A673 (cell line): ENCODE measurements at regions not wholly inside any gene's neighbourhood (a gene's known extent, or its start where the extent isn't known, plus 50 kb on each side); places are given as distances from the start of the nearest gene placed in this dataset.

Source experiments
- BruUV-seq: library from RNA; stranded (reverse); fragments of 400-500 nt; replicated peaks from 2 replicates; lab custom pipeline; 2021; lab: Mats Ljungman, UMichigan
- CTCF ChIA-PET: fragments of 300-600 bp; sonication (Branson Sonifier 250); formaldehyde crosslinking; loops from one replicate; lab custom pipeline; 2022; ENCODE audit warnings: antibody characterized with exemption; lab: Charles Lee
- POLR2A ChIA-PET: fragments of 300-600 bp; sonication (Branson Sonifier 250); formaldehyde crosslinking; loops from one replicate; lab custom pipeline; 2022; ENCODE audit warnings: antibody characterized with exemption; ENCODE audit not compliant: low non-redundant PET; lab: Charles Lee
- DNase-seq: peaks from one replicate; pipeline ENCODE4 v3.0.0-alpha.2; 2015; ENCODE audit warnings: low spot score
- H3K27ac ChIP-seq: fragments of 200-600 bp; sonication (generic); 2 replicates; pipeline ENCODE4 v1.5.1; 2016; ENCODE audit warnings: mixed run types, low read depth, mild to moderate bottlenecking, mixed read lengths, antibody characterized with exemption, low read length; ENCODE audit not compliant: poor library complexity, severe bottlenecking
- H3K27me3 ChIP-seq: fragments of 200-600 bp; sonication (generic); replicated peaks from 2 replicates; pipeline ENCODE4 v1.6.1; 2017; ENCODE audit warnings: mixed run types, low read depth, mild to moderate bottlenecking, mixed read lengths, antibody characterized with exemption, low read length; ENCODE audit not compliant: insufficient read depth, poor library complexity
- H3K36me3 ChIP-seq: fragments of 200-600 bp; sonication (generic); 2 replicates; pipeline ENCODE4 v1.6.1; 2016; ENCODE audit warnings: mixed run types, mild to moderate bottlenecking, mixed read lengths, antibody characterized with exemption, low read length; ENCODE audit not compliant: insufficient read depth, poor library complexity, severe bottlenecking
- H3K4me1 ChIP-seq: fragments of 200-600 bp; sonication (generic); 2 replicates; pipeline ENCODE4 v1.6.1; 2017; ENCODE audit warnings: mixed run types, mild to moderate bottlenecking, mixed read lengths, antibody characterized with exemption, low read length; ENCODE audit not compliant: insufficient read depth, poor library complexity, severe bottlenecking
- H3K4me3 ChIP-seq: fragments of 200-600 bp; sonication (generic); 2 replicates; pipeline ENCODE4 v1.5.1; 2016; ENCODE audit warnings: low read depth, mixed run types, mild to moderate bottlenecking, mixed read lengths, low read length; ENCODE audit not compliant: poor library complexity, severe bottlenecking
- H3K9me3 ChIP-seq: fragments of 200-600 bp; sonication (generic); 2 replicates; pipeline ENCODE4 v1.6.1; 2016; ENCODE audit warnings: mixed run types, low read depth, mild to moderate bottlenecking, mixed read lengths, antibody characterized with exemption, low read length; ENCODE audit not compliant: poor library complexity, severe bottlenecking
- EZH2 ChIP-seq: fragments of 200-600 bp; sonication (generic); IDR thresholded peaks from 2 replicates; pipeline ENCODE4 v1.6.1; 2017; ENCODE audit warnings: borderline replicate concordance, low read depth, mild to moderate bottlenecking, mixed read lengths, antibody characterized with exemption, low read length; ENCODE audit not compliant: poor library complexity, severe bottlenecking
- intact Hi-C: fragments of 100-400 bp; cut with micrococcal nuclease; formaldehyde crosslinking; loops from one replicate; pipeline ENCODE4 v1.10.0; 2022; ENCODE audit not compliant: unreplicated experiment
- TF ChIP-seq, protein P1 (sequence below): fragments of 300-800, 200-600 bp; sonication (generic); conservative IDR thresholded peaks from 2 replicates; pipeline ENCODE4 v1.5.1; 2017; ENCODE audit warnings: low read depth, mild to moderate bottlenecking, antibody characterized with exemption, low read length, moderate library complexity, mixed read lengths

DNA sequence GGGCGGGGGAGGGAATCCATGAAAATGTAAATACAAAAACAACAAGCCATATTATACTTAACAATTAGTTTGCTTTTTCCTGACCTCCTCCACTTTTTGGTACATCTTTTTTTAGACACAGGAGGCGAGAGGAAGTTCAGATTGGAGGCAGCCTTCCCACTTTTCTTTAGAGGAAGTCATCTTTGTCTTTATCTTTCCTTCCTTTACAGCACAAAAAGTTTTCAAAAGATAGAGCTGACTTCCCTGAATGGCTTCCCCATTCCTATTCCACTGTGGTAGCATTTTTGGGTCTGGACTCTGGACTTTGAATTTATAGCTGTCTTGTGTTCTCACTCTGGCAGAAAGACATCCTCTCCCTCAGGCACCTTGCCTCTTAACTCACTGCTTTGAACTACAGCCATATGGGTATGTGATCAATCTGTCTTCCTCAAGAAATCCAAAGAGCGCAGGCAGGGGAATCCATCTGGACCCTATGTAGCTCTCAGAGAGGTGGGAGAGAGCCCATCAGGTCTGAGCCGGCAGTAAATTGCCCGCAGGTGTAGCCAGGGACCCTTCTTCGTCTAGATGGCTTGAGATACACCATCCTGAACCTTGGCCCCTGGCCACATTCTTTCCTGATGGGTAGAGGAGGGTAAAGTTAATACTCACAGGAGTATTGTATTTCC lies 101.9 kb downstream of the AQP4 start:
- intact Hi-C loops = no loop called here
- no peak for TF ChIP-seq EZH2
- TF ChIP-seq, protein P1, sequence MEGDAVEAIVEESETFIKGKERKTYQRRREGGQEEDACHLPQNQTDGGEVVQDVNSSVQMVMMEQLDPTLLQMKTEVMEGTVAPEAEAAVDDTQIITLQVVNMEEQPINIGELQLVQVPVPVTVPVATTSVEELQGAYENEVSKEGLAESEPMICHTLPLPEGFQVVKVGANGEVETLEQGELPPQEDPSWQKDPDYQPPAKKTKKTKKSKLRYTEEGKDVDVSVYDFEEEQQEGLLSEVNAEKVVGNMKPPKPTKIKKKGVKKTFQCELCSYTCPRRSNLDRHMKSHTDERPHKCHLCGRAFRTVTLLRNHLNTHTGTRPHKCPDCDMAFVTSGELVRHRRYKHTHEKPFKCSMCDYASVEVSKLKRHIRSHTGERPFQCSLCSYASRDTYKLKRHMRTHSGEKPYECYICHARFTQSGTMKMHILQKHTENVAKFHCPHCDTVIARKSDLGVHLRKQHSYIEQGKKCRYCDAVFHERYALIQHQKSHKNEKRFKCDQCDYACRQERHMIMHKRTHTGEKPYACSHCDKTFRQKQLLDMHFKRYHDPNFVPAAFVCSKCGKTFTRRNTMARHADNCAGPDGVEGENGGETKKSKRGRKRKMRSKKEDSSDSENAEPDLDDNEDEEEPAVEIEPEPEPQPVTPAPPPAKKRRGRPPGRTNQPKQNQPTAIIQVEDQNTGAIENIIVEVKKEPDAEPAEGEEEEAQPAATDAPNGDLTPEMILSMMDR = no peak
- H3K36me3 ChIP-seq = no peaks in the 10 kb centered on the region
- DNase-seq = no peak
- no peak overlapping the region for H3K4me3 ChIP-seq
- BruUV-seq = no TSS peak
- H3K4me1 ChIP-seq = no peaks in the 10 kb centered on the region
- no peaks in the 10 kb centered on the region for H3K27me3 ChIP-seq
- no peaks in the 10 kb centered on the region for H3K9me3 ChIP-seq
- H3K27ac ChIP-seq = no peak overlapping the region
- ChIA-PET CTCF (no interaction called here), POLR2A (no interaction called here)

DNA sequence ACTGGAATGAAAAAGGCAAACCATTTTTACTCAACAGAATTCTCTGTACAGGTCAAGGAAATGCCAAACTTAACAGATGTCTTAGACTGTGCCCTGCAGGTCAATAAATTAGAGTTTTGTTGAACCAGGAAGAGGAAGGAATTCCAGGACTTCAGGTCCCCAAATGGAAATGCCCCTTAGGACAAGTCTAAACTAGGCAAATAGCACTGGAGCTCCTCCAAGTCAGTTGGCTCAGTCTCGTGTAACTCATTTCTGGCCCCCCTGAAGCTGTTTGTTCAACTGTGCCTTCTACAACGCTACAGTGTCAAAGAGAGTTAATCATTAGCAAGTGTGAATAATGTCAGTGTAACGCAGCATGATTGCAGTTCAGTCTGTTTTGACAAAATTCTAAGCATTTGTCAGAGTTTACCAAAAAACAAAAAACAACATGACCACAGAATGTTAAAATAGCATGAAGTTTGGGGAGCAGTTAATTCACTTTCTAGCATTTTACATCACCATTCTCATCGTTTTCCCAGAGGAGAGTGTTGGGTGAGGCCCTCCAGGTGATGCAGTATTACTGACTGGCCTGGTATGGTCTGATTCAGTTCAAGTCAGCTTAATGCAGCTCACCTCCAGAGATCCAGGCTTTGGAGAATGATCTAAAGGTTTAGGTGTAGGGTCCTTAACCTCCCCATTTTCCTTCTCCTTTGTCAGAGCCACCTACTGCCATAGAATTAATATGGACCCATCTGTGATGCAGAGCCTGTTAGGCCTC lies 108.1 kb downstream of the AQP4 start:
- ChIA-PET CTCF (no interaction called here), POLR2A (no interaction called here)
- no peak for TF ChIP-seq EZH2
- TF ChIP-seq, protein P1 = no peak
- Histone ChIP-seq H3K9me3 (no peaks in the 10 kb centered on the region), H3K27ac (no peak overlapping the region), H3K4me3 (no peak overlapping the region), H3K4me1 (no peaks in the 10 kb centered on the region), H3K36me3 (no peaks in the 10 kb centered on the region), H3K27me3 (peaks cover 3% of the 10 kb centered on the region)
- no TSS peak for BruUV-seq
- DNase-seq = no peak
- intact Hi-C loops = no loop called here

DNA sequence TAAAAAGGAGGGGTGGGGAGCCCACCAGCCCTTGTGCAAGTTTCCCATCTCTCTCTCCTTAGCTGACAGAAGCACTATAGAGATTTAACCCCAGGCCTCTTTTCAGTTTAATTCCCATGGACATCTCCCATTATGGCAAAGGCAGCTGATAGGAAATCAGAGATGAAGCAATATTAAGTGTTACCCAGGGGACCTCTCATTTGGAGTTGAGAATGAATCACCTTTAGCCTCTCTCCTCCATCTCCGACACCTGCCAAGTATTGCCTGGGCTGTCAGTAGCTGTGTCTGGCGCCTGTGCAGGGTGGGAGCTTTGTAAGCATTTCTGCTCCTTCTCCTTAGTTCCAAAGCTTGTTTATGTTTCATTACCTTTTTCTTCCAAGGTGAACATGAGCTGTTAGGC lies 109.0 kb downstream of the AQP4 start:
- Histone ChIP-seq H3K4me1 (no peaks in the 10 kb centered on the region), H3K27me3 (peaks cover 3% of the 10 kb centered on the region), H3K27ac (no peak overlapping the region), H3K9me3 (no peaks in the 10 kb centered on the region), H3K36me3 (no peaks in the 10 kb centered on the region), H3K4me3 (no peak overlapping the region)
- TF ChIP-seq, protein P1 = no peak
- TF ChIP-seq EZH2 = no peak
- DNase-seq = no peak
- intact Hi-C loops = no loop called here
- ChIA-PET POLR2A (no interaction called here), CTCF (no interaction called here)
- BruUV-seq = no TSS peak
